GM21786 (cell line): ENCODE measurements at regions not wholly inside any gene's neighbourhood (a gene's known extent, or its start where the extent isn't known, plus 50 kb on each side); places are given as distances from the start of the nearest gene placed in this dataset.
"Not testable (repeated sequence)": the region's sequence is repeated elsewhere in the genome, so short reads cannot be mapped to it uniquely, and the experiment has no call there.

Experiments
- ATAC-seq: cut with Tn5 transposase; IDR thresholded peaks from one replicate; pipeline ENCODE4 v1.9.1; 2021; ENCODE audit not compliant: unreplicated experiment

GRCh38 chr2:175363699-175364098, 182.2 kb upstream of the ATP5MC3 start:
- ATAC-seq, result no peak

GRCh38 chr2:175362331-175362730, 180.8 kb upstream of the ATP5MC3 start:
- no peak for ATAC-seq

GRCh38 chr2:175359710-175360109, 178.2 kb upstream of the ATP5MC3 start:
- ATAC-seq, result no peak

GRCh38 chr2:175356901-175357300, 175.4 kb upstream of the ATP5MC3 start:
- no peak for ATAC-seq

GRCh38 chr2:175355246-175355645, 173.7 kb upstream of the ATP5MC3 start:
- no peak for ATAC-seq

- no peak for ATAC-seq
Measured at GRCh38 chr2:175353275-175353674, 171.8 kb upstream of the ATP5MC3 start.

GRCh38 chr2:175351512-175351911, 170.0 kb upstream of the ATP5MC3 start:
- ATAC-seq, result no peak

GRCh38 chr2:175350105-175350504, 168.6 kb upstream of the ATP5MC3 start:
- ATAC-seq, result no peak

- ATAC-seq, result no peak
Measured at GRCh38 chr2:175342085-175342484, 160.6 kb upstream of the ATP5MC3 start.

- no peak for ATAC-seq
Measured at GRCh38 chr2:175330195-175330594, 148.7 kb upstream of the ATP5MC3 start.

GRCh38 chr2:175326801-175327200, 145.3 kb upstream of the ATP5MC3 start:
- ATAC-seq, result no peak

GRCh38 chr2:175326164-175326563, 144.7 kb upstream of the ATP5MC3 start:
- ATAC-seq, result not testable (repeated sequence)

- no peak for ATAC-seq
Measured at GRCh38 chr2:175323162-175323561, 141.7 kb upstream of the ATP5MC3 start.

GRCh38 chr2:175318542-175318941, 137.0 kb upstream of the ATP5MC3 start:
- no peak for ATAC-seq

GRCh38 chr2:175317751-175318150, 136.2 kb upstream of the ATP5MC3 start:
- no peak for ATAC-seq

- no peak for ATAC-seq
Measured at GRCh38 chr2:175312137-175312536, 130.6 kb upstream of the ATP5MC3 start.

GRCh38 chr2:175310813-175311504, 129.4 kb upstream of the ATP5MC3 start:
- no peak for ATAC-seq

- ATAC-seq, result no peak
Measured at GRCh38 chr2:175309799-175310198, 128.3 kb upstream of the ATP5MC3 start.

GRCh38 chr2:175308005-175308404, 126.5 kb upstream of the ATP5MC3 start:
- no peak for ATAC-seq

GRCh38 chr2:175304541-175304940, 123.0 kb upstream of the ATP5MC3 start:
- ATAC-seq, result no peak

GRCh38 chr2:175293776-175294175, 112.3 kb upstream of the ATP5MC3 start:
- ATAC-seq, result no peak

GRCh38 chr2:175293195-175293594, 111.7 kb upstream of the ATP5MC3 start:
- no peak for ATAC-seq

GRCh38 chr2:175282886-175283285, 101.4 kb upstream of the ATP5MC3 start:
- ATAC-seq, result no peak
